ENCODE measurements at regions not wholly inside any gene's neighbourhood (a gene's known extent, or its start where the extent isn't known, plus 50 kb on each side); places are given as distances from the start of the nearest gene placed in this dataset.

DNA sequence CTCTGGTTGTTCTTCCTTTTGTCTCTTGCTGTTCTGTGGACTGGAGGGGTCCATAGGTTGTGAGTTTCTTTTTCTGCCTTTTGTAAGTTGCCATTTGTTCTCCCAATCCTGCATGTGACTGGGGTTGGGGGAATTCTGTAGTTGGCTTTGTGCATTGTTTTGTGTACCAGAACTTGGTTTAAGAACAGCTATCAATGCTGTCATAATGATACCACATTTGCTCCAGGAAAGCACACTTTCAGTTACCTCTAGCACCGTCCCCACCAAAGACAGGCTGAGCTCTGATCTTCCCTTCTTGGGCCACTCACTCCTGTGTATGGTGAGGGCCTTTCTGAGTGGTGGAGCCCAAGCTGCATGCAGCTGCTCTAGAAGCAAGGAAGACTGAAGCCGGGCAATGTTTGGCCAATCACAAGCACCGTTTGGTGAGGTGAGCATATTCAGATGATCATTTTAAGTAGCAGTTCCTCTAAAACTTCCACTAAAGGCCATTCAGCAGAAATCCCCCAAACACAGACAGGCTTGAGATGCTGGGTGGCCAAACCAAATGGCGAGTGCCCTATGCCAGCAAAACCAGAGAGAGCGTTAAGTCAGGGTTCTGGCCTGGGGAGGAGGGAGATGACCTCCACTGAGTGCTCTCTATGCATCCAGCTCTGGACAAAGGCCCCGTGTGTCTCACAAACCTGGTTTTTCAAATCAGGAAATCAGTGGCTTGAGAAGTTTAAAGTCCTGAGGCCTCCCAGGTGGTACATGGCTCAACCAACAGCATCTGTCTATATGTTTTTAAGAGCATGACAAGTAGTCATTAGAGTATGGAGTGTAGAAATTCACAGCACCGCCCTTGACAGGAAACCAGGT lies 120.7 kb upstream of the SPATA13 start:
- DNase-seq (ENCODE audit: missing footprints), result no peak
- no peak for ATAC-seq
- intact Hi-C loops (cut with DNase I), result no loop called here

DNA sequence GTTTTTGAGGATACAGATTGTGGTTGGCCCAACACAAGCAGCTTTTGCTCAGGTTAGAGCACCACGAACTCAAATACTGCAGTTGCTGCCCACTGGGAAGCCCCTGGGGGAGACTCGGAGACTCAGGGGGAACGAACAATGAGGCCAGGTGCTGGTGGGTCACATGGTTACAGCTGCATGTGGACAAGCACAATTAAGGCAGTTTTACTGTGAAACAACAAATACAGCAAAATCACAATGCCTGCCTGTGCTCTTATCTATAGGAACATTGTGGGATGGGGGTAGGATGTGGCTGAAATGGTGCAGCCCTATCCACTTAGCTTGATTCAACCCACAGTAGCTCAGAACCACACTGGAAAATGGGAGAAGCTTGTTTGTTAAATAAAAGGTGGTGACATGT lies 119.7 kb upstream of the SPATA13 start:
- ATAC-seq, result no peak
- intact Hi-C loops (cut with DNase I), result no loop called here
- DNase-seq (ENCODE audit: missing footprints), result no peak

DNA sequence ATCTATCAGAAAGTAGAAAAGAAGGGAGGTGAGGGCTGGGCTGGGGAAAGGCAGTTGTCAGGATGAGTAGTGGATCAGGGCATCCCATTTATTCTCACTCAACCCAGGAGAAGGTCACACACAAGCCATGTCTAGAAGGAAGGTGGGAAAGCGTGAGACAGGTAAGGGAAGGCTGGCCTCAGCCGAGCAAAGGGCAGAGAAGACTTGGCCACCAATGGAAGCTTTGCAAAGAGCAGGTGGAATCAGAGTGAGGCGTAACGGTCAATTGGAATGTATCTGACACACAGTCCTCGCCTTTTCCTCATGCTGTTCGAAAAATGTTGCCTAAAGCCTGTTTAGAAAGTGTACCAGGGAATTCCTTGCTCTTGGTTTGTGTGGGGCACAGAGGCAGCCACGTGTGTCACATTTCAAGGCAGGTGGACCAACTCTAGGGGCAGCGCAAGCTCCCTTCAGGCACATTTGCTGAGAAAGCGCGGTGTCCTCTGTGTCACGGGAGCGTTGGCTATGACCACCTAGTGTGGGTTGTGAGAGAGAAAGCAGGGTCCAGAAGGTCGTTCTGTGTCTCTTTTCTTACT lies 118.8 kb upstream of the SPATA13 start:
- intact Hi-C loops (cut with DNase I), result no loop called here

DNA sequence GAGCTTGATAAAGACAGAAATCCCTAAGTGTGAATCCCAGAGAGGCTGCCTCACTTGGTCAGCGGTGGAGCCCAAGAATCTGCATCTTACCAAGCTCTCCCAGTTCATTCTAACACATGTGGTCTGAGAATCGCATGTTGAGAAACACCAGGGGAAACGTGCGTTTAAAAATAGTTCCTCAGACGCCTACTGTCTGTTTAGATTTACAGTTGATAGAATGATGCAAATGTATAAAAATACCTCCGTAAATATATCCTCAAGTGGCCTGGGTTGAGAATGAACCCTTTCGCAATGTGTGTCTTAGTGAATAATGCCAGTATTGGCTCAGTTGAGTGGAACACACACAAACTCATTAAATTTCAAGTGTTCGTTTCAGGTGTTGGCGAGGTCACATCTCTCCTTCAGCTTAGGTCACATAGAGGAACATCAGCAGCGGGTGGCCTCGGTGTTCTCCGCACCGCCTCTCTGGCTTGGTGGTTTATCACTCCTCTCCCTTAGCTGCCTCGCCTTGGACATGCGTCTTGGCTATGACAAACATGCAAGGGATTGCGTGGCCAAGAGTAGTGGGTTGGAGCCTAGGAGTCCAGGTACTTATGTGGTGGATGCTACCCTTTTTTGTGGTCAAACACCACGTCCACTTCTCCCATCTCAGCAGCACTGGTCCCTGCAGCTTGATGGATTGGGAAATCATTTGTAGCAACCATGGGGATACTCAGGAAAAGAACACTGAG lies 117.6 kb upstream of the SPATA13 start:
- DNase-seq (ENCODE audit: missing footprints) (no peak), ATAC-seq (no peak)
- intact Hi-C loops (cut with DNase I), result no loop called here

More for the DNA sequence above, 118.8 kb upstream of the SPATA13 start:
- ATAC-seq, result no peak
- no peak for DNase-seq (ENCODE audit: missing footprints)

DNA sequence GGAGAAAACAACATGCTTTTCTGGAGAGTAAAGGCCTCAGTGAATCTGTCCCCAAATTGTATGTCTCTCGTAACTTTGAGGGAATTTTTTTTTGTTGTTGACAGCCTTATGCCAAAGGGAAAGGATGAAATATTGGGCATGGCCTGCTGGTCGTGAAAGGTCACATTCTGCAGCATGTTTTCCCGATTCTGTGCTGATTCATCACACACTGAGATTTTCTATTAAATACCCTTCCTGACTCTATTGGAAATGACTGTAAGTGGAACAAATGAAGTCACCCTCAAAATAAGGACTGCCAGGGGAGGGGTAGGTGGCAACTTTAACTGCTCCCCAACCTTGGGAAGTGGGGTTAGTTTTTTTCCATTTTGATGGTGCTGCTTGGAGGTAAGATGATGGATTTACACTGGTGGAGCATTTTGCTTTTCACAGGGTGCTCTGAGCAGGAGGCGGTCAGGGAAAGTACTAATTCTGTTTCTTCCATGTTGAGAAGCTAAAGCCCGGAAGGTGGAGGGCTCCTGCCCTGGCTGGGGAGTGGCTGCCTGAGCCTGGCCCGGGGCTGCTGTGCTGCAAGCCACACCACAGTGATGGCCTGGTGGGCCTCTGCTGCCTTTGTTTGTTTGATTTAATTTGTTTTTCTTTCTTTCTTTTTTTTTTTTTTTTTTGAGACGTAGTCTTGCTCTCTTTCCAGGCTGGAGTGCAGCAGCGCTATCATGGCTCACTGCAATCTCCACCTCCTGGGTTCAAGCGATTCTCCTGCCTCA lies 116.8 kb upstream of the SPATA13 start:
- DNase-seq (ENCODE audit: missing footprints), result no peak
- intact Hi-C loops (cut with DNase I), result no loop called here
- ATAC-seq, result no peak

DNA sequence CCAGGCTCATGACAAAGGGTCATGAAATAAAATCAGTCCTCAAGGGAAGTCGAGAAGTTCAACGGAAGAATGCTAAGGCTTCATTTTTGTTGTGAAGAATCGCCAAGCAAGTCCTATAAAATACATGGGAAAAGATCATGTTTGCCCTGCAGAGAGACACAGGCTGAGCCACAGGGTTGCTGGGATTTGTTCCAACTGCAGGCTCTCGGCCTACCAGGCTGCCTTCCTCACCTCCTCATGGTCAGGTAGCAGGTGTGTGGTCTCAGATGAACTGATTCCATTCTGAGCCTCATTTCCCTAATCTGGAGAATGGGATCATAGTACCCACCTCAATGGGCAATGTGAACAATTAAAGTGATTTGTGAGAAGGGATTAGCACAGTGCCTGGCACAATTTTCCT lies 114.9 kb upstream of the SPATA13 start:
- no peak for ATAC-seq
- intact Hi-C loops (cut with DNase I), result no loop called here
- no peak for DNase-seq (ENCODE audit: missing footprints)

DNA sequence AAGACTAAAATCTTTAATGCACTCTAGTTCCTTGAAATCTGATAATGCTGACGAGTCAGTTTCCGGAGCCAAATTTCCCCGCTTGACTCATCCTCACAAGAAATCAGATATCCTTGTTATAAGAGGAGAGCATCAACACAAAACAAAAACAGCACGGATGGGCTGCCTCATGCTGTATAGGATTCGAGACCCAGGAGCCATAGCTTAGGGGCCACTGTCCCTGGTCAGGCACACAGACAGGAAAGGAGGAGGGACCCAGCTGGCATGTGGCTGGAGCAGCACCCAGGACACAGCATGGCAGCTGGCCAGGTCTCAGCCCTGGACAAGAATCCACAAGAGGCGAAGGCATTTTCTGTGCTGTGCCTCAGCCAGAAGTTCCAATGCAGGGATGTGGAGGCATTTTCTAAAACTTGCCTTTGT lies 110.2 kb upstream of the SPATA13 start:
- peak; percentile 74 for DNase-seq (ENCODE audit: missing footprints)
- no peak for ATAC-seq

DNA sequence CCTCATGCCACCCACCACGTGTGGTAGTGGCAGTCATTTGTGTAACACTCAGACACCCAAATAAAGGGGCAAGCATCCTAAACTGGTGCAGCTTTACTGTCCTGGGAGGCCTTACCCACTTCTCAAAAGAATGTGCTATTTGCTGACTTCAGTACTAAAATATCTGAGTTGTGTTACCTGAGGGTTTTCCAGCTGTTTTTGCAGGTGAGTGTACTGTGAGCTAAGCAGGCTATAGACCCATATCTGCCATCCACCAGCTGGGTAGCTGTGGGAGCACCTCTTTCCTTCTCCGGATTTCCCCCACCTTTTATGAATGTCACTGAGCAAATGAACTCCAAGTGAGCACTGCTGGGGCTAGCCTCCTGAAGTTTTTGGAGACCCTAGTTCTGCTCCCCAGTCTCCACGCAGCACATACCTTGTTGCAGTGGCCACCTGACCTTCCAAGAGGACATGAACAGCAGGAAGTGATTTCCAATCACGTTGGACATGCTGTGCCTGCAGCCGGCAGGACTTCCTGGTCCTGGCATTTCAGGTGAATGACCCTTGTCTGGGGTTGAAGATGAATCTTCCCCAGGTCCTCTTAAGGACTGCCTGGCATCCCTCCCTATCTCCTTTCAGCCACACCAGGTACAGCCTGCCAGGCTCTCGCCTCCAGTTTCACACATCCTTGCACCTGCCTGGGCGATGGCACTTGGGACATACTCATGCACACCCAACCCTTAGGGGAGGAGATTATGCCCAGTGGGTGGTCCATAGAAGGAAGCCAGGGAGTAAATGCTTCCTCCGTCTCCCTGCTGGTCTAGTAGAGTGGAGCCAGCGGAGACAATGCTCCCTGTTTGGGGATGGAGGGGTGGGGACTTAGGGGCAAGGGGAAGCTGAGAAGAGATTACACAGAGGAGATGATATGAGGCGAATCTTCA lies 109.5 kb upstream of the SPATA13 start:
- ATAC-seq (no peak), DNase-seq (ENCODE audit: missing footprints) (no peak)
- intact Hi-C loops (cut with DNase I), result no loop called here

More for the DNA sequence above, 110.2 kb upstream of the SPATA13 start:
- intact Hi-C loops (cut with DNase I), result no loop called here

DNA sequence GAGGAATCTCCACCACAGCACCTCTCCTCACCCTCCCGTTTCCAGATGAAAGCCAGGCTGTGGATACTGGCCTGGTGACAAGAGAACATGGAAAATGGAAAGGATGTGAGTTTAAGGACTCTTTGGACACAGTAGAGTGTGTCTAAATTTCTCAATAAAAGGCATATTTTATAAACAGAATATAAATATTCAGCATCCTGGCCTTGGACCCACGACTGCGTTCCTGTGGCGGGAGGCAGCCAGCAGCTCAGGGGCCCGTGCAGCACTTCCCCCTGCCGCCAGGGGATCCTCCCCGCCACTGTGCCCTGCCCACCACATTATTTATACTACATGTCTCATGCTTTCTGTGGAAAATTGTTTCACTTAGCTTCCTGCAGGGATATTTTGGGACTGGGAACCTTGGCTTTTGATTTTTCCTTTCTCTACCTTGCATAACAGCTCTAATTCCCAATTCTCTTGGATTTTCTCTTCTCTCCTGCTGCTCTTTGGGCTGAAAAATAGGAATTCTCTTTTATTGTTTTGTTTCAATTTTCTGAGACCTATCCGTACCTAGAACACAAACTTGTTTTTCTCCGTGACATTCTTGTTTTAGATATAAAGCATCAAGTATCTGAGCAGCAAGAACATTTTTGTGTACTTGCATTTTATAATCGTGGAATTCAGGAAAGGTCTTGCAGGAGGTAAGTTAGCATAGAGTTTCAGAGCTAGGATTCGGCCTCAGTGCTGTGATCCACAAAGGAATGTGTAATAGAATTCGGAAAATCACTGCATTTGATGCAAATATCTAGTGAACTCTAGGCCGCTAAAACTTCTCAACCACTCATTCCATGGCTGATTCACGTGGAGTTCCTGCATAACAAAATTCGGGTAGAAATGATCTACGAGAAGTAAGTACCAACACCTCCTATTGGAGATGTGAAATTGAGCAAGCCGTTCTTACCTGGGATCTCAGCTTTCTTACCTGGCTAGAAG lies 107.7 kb upstream of the SPATA13 start:
- DNase-seq (ENCODE audit: missing footprints) (no peak), ATAC-seq (no peak)
- intact Hi-C loops (cut with DNase I), result loop anchor here (1.0 kb wide), 1 partner anchor 167 kb away; no protein-coding TSS in a partner anchor

DNA sequence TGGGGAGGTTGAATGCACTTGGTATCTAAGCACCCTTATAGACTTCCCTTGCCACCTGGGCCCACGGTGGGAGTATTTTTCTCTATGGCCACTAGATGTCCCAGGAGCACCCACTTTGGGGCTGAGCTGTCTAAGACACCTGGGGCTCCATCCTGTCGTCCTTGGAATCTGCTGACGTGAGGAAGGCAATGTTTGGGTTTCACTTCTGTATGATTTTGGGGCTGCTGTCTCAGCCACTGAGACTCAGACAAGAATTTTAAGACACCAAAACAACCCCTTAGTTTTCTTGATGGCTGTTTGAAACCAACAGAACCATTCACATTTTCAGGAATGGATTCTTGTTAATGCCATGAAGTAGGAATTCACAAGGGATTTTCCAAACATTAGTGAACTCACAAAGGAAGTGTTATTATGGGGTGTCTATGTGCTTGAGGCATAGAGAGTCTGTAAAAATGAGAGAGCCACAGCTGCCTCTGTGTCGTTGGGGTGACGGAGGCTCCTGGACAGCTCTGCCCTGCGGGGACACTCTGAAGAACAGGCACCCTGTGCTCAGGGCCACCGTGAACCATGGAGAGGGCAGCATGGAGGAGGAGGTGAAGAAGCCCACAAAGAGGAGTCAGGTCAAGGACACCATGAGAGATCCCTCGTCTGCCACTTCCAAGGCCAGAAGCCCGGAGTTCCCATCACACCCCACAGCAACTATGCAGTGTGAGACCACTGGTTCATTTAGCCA lies 106.8 kb upstream of the SPATA13 start:
- intact Hi-C loops (cut with DNase I), result loop anchor here (1.0 kb wide), 1 partner anchor 167 kb away; no protein-coding TSS in a partner anchor
- no peak for DNase-seq (ENCODE audit: missing footprints)

DNA sequence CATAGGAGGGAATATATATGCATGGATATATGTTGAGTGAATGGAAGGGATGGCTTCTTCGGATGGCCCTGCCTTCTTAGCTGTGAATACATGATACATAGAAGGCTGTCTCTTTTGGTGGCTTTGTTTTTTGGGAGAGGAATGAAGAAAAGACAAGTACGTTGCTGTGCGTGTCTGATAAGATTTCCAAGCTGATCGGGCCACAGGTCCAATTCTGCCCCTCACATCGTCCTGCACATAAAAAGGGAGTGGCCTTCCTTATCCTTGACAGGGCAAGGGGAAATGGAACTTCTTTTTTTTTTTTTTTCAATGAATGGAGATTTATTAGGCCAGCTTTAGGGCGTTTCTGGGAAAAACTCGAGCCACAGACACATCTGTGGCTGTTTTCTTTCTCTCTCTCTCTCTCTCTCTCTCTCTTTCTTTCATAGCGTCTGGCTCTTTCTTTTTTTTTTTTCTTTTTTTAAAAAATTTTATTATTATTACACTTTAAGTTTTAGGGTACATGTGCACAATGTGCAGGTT lies 103.8 kb upstream of the SPATA13 start:
- DNase-seq (ENCODE audit: missing footprints), result no peak
- intact Hi-C loops (cut with DNase I), result no loop called here
- no peak for ATAC-seq

More for the DNA sequence above, 106.8 kb upstream of the SPATA13 start:
- peak; percentile 53 for ATAC-seq

DNA sequence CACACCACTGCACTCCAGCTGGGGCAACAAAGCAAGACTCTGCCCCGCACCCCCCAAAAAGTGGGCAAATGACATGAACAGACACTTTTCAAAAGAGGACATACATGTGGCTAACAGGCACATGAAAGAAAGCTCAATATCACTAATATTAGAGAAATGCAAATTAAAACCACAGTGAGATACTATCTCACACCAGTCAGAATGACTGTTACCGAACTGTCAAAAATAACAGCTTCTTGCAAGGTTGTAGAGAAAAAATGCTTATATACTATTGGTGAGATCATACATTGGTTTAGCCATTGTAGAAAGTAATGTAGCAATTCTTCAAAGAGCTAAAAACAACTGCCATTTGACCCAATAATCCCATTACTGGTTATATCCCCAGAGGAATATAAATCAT lies 99.5 kb upstream of the SPATA13 start:
- ATAC-seq, result no peak
- intact Hi-C loops (cut with DNase I), result no loop called here
- DNase-seq (ENCODE audit: missing footprints), result no peak

DNA sequence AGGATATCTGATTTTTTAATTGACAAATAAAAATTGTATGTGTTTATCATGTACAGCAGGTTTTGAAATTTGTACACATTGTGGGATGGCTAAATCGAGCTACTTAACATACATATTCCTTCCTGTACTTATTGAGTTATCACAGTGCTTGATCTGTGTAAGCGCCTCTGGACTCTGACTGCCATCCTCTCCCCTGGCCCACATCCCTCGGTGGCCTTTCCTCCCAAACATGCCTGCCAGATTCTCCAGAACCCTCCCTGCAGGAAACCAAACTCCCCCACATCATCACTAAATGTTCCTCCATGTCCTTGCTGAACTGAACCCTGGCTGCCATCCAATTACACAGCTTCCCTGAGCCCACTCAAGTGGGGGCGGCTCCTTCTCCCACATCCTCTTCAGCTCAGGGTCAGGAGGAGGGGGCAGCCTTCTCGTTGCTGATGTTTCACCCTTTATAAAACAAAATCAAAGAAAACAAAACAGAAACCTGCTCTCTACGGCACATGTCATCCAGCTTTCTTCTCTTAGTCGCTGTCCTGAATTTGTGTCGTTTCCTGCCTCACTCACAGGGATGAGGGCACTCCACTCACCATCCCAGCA lies 97.1 kb upstream of the SPATA13 start:
- intact Hi-C loops (cut with DNase I), result no loop called here
- DNase-seq (ENCODE audit: missing footprints), result no peak
- peak; percentile 25 for ATAC-seq

DNA sequence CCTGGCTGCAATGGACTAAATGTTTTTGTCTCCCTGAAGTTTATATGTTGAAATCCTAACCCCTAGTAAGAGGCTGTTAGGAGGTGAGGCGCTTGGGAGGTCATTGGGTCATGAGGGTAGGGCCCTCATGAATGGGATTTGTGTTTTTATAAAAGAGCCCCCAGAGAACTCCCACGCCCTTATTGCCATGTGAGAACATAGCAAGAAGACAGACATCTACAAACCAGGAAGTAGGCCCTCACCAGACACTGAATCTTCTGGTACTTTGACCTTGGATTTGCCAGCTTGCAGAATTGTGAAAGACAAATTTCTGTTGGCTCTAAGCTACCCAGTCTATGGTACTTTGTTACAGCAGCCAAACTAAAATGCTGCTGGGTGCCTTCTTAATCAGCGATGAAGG lies 96.1 kb upstream of the SPATA13 start:
- DNase-seq (ENCODE audit: missing footprints), result no peak
- ATAC-seq, result no peak
- intact Hi-C loops (cut with DNase I), result no loop called here

DNA sequence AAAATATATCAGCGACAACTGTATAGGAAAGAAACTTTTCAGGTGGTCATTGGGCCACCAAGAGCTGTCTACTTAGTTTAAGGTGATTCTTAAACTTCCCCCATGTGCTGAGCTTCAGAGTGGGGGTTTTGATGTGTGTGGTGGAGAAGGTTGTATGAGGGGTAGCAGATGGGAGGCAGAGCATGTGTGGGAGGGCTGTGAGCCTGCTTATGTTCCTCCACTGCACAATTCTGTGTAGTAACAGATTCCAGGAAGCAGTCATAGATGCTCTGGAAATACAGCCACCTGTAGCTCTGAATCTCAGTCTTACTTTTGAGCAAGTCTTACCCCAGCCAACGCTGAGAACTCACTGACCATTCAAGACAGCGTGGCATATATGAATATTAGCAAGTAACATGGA lies 95.3 kb upstream of the SPATA13 start:
- intact Hi-C loops (cut with DNase I), result no loop called here
- no peak for ATAC-seq

More for the DNA sequence above, 95.3 kb upstream of the SPATA13 start:
- DNase-seq (ENCODE audit: missing footprints), result no peak
